ENCODE measurements at regions not wholly inside any gene's neighbourhood (a gene's known extent, or its start where the extent isn't known, plus 50 kb on each side); places are given as distances from the start of the nearest gene placed in this dataset.

DNA sequence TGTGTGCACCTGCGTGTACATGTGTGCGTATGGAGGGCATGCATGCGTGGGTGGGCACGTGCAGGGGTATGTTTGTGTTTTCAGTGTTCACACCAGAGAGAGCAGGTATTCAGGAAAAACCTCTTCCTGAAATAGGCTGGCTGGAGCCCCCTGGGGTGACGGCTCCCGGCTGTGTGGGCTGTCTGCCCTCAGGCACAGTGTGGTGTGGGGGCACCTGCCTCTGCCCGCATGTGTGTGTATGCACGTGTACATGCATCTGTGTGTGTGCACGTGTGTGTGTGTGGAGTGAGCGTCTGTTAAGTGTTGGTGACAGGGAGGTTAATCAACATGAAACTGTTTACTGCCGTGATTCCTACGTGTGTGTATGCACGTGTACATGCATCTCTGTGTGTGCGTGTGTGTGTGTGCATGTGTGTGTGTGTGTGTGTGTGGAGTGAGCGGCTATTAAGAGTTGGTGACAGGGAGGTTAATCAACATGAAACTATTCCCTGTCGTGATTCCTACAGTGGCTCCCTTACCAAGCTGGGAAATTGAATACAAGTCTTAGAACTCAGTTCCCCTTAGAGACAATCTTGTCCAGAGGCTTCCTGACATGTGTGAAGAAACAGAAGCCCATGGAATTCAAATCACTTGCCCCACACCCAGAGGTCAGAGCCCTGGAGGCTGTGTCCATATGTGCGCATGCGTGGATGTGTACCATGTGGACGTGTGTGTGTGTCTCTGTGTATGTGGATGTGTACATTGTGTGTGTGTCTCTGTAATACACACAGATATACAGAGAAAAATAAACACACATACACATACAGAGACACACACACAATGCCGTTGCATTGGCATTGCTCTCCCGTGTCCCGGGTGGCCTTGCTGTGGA, 372.4 kb upstream of the IRX4 start:
- H3K4me3 ChIP-seq (ENCODE audit: low read depth, low read length, poor library complexity, severe bottlenecking), result no peak overlapping the region
- H3K27ac ChIP-seq (ENCODE audit: low read depth, low read length, poor library complexity, severe bottlenecking), result no peak overlapping the region
- H3K9me3 ChIP-seq (ENCODE audit: low read length), result no peaks in the 10 kb centered on the region

GRCh38 chr5:2254406-2254805, 371.7 kb upstream of the IRX4 start:
- Histone ChIP-seq H3K9me2 (ENCODE audit: low read depth, low read length) (no peaks in the 10 kb centered on the region), H3K36me3 (ENCODE audit: insufficient read depth, low read length) (no peaks in the 10 kb centered on the region), H3F3A (ENCODE audit: insufficient read depth, low read length) (no peaks in the 10 kb centered on the region), H3K4me1 (ENCODE audit: insufficient read depth, low read length, severe bottlenecking) (no peaks in the 10 kb centered on the region), H2AFZ (ENCODE audit: low read length) (no peak overlapping the region), H3K9me3 (ENCODE audit: low read length) (no peaks in the 10 kb centered on the region), H3K4me2 (ENCODE audit: low read length) (no peak overlapping the region), H3K79me2 (ENCODE audit: insufficient read depth, low read length) (no peaks in the 10 kb centered on the region), H4K20me1 (ENCODE audit: insufficient read depth, low read length) (no peaks in the 10 kb centered on the region), H3K9ac (ENCODE audit: low read length) (no peak overlapping the region), H3K4me3 (ENCODE audit: low read depth, low read length, poor library complexity, severe bottlenecking) (no peak overlapping the region), H3K27ac (ENCODE audit: low read depth, low read length, poor library complexity, severe bottlenecking) (no peak overlapping the region), H3K27me3 (ENCODE audit: insufficient read depth, low read length) (no peaks in the 10 kb centered on the region)
- TF ChIP-seq EZH2 (IDR thresholded peaks at IDR 0.05; ENCODE audit: borderline replicate concordance, low read length) (no peak), CTCF (IDR thresholded peaks at IDR 0.05; ENCODE audit: low read length) (no peak)

More for the DNA sequence above, 372.4 kb upstream of the IRX4 start:
- Histone ChIP-seq H3F3A (ENCODE audit: insufficient read depth, low read length) (no peaks in the 10 kb centered on the region), H4K20me1 (ENCODE audit: insufficient read depth, low read length) (no peaks in the 10 kb centered on the region), H3K79me2 (ENCODE audit: insufficient read depth, low read length) (no peaks in the 10 kb centered on the region), H3K4me1 (ENCODE audit: insufficient read depth, low read length, severe bottlenecking) (no peaks in the 10 kb centered on the region), H2AFZ (ENCODE audit: low read length) (no peak overlapping the region), H3K27me3 (ENCODE audit: insufficient read depth, low read length) (no peaks in the 10 kb centered on the region), H3K9me2 (ENCODE audit: low read depth, low read length) (no peaks in the 10 kb centered on the region), H3K9ac (ENCODE audit: low read length) (no peak overlapping the region), H3K4me2 (ENCODE audit: low read length) (no peak overlapping the region), H3K36me3 (ENCODE audit: insufficient read depth, low read length) (no peaks in the 10 kb centered on the region)
- TF ChIP-seq CTCF (IDR thresholded peaks at IDR 0.05; ENCODE audit: low read length) (no peak), EZH2 (IDR thresholded peaks at IDR 0.05; ENCODE audit: borderline replicate concordance, low read length) (no peak)

DNA sequence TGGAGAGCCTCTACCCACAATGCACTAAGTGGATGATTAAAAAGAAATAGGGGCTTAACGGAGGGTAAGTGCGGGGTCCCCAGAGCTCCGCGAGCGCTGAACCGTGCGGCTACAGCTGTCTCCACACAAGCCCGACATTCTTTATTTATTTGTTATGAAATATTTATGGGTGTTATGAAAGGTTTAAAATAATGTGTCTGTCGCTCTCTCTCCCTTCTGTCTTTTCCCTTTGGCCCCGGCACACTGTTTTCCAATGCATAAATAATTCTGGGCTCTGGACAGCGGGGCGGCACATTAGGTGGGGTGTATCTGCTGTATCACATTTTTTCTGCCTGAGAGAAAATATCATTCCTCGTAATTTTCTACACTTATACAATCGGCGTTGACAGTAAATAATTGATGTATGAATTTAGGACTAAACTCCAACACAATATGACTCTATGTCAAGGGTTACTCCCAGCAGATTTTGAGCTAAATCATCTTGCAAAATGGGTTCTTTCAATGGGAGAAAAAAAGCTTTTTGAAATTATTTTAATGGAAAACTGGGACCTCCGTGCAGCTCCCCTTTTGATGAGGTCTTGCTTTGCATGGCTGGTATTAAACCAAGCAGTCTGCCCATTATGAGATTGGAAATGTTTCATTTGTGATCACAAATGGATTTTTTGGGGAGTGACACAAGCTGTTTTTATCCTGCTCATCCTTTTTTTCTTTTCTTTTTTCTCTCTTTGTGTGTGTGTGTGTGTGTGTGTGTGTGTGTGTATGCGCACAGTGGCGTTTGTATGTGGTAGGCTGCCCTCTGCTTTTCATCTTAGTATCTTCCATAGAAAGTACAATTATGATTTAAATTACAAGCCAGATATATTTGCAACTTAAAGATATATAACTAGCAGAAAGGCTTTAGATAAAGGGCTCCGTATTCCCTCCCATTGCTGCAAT, 370.6 kb upstream of the IRX4 start:
- H3K27me3 ChIP-seq (ENCODE audit: insufficient read depth, low read length), result no peaks in the 10 kb centered on the region
- H4K20me1 ChIP-seq (ENCODE audit: insufficient read depth, low read length), result no peaks in the 10 kb centered on the region
- H2AFZ ChIP-seq (ENCODE audit: low read length), result no peak overlapping the region
- no peak overlapping the region for H3K4me3 ChIP-seq (ENCODE audit: low read depth, low read length, poor library complexity, severe bottlenecking)
- H3K9ac ChIP-seq (ENCODE audit: low read length), result no peak overlapping the region
- H3K4me2 ChIP-seq (ENCODE audit: low read length), result no peak overlapping the region
- no peaks in the 10 kb centered on the region for H3F3A ChIP-seq (ENCODE audit: insufficient read depth, low read length)
- H3K9me3 ChIP-seq (ENCODE audit: low read length), result no peaks in the 10 kb centered on the region
- no peaks in the 10 kb centered on the region for H3K4me1 ChIP-seq (ENCODE audit: insufficient read depth, low read length, severe bottlenecking)
- no peaks in the 10 kb centered on the region for H3K79me2 ChIP-seq (ENCODE audit: insufficient read depth, low read length)
- no peak for TF ChIP-seq EZH2 (IDR thresholded peaks at IDR 0.05; ENCODE audit: borderline replicate concordance, low read length)
- no peak for TF ChIP-seq CTCF (IDR thresholded peaks at IDR 0.05; ENCODE audit: low read length)
- no peaks in the 10 kb centered on the region for H3K9me2 ChIP-seq (ENCODE audit: low read depth, low read length)
- H3K27ac ChIP-seq (ENCODE audit: low read depth, low read length, poor library complexity, severe bottlenecking), result no peak overlapping the region
- no peaks in the 10 kb centered on the region for H3K36me3 ChIP-seq (ENCODE audit: insufficient read depth, low read length)

Data from OCI-LY1 (cell line).